Parathyroid adenoma (tissue), 2 donors: ENCODE measurements at regions not wholly inside any gene's neighbourhood (a gene's known extent, or its start where the extent isn't known, plus 50 kb on each side); places are given as distances from the start of the nearest gene placed in this dataset.

Experiments used
- H2AFZ ChIP-seq: fragments of 300-600 bp; sonication (generic); one replicate; pipeline ENCODE4 v1.7.0; 2017; ENCODE audit warnings: antibody characterized with exemption, mild to moderate bottlenecking
- H3K27ac ChIP-seq: fragments of 300-600 bp; sonication (generic); one replicate; pipeline ENCODE4 v1.7.0; 2017
- H3K27me3 ChIP-seq: fragments of 300-600 bp; sonication (generic); one replicate; pipeline ENCODE4 v1.7.0; 2017; ENCODE audit warnings: low read length; ENCODE audit not compliant: control insufficient read depth, insufficient read depth
- H3K36me3 ChIP-seq: fragments of 300-600 bp; sonication (generic); one replicate; pipeline ENCODE4 v1.7.0; 2017; ENCODE audit warnings: low read length; ENCODE audit not compliant: control insufficient read depth, insufficient read depth
- H3K4me1 ChIP-seq: fragments of 300-600 bp; sonication (generic); one replicate; pipeline ENCODE4 v1.7.0; 2017; ENCODE audit warnings: control low read depth
- H3K4me2 ChIP-seq: fragments of 300-600 bp; sonication (generic); one replicate; pipeline ENCODE4 v1.7.0; 2017; ENCODE audit warnings: low read length
- H3K4me3 ChIP-seq: fragments of 300-600 bp; sonication (generic); one replicate; pipeline ENCODE4 v1.7.0; 2017; ENCODE audit warnings: low read depth, low read length
- H3K79me2 ChIP-seq: fragments of 300-600 bp; sonication (generic); one replicate; pipeline ENCODE4 v1.7.0; 2017; ENCODE audit warnings: control low read depth
- H3K9ac ChIP-seq: fragments of 300-600 bp; sonication (generic); one replicate; pipeline ENCODE4 v1.7.0; 2017; ENCODE audit warnings: mild to moderate bottlenecking
- H3K9me3 ChIP-seq: fragments of 300-600 bp; sonication (generic); one replicate; pipeline ENCODE4 v1.7.0; 2017; ENCODE audit warnings: low read length; ENCODE audit not compliant: control insufficient read depth
- TF ChIP-seq, protein P1 (sequence below): fragments of 300-600 bp; sonication (generic); IDR thresholded peaks from one replicate; pipeline ENCODE4 v1.7.0; 2017; ENCODE audit warnings: antibody characterized with exemption, mild to moderate bottlenecking
- donor health status: primary hyperparathyroidism.

DNA sequence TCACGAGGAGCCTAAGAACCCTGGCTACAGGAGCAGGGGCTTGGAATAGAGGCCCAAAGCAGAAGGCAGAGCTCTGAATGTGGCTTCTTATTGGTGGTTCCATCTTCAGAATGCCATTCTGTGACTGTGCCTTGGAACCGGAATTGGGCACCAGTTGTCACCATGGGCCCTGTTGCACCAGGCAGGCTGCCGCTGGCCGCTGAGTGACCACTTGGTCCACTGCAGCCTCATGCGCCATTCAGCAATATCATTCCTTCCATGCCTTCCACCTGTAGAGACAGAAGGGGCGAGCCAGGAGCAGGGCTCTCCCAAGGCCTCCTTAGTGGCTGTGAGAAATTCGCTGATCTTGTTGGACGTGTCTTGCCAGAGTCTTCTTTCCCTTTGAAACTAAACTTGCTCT, 270.3 kb upstream of the CHD6 start:
- Histone ChIP-seq H3K9ac (no peak overlapping the region), H3K9me3 (no peaks in the 10 kb centered on the region), H3K4me2 (no peak overlapping the region), H3K4me3 (no peak overlapping the region), H3K27ac (no peak overlapping the region), H3K79me2 (no peaks in the 10 kb centered on the region), H3K27me3 (no peaks in the 10 kb centered on the region), H3K4me1 (peaks cover 18% of the 10 kb centered on the region), H2AFZ (no peak overlapping the region), H3K36me3 (no peaks in the 10 kb centered on the region)
- TF ChIP-seq, protein P1, sequence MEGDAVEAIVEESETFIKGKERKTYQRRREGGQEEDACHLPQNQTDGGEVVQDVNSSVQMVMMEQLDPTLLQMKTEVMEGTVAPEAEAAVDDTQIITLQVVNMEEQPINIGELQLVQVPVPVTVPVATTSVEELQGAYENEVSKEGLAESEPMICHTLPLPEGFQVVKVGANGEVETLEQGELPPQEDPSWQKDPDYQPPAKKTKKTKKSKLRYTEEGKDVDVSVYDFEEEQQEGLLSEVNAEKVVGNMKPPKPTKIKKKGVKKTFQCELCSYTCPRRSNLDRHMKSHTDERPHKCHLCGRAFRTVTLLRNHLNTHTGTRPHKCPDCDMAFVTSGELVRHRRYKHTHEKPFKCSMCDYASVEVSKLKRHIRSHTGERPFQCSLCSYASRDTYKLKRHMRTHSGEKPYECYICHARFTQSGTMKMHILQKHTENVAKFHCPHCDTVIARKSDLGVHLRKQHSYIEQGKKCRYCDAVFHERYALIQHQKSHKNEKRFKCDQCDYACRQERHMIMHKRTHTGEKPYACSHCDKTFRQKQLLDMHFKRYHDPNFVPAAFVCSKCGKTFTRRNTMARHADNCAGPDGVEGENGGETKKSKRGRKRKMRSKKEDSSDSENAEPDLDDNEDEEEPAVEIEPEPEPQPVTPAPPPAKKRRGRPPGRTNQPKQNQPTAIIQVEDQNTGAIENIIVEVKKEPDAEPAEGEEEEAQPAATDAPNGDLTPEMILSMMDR, result no peak

DNA sequence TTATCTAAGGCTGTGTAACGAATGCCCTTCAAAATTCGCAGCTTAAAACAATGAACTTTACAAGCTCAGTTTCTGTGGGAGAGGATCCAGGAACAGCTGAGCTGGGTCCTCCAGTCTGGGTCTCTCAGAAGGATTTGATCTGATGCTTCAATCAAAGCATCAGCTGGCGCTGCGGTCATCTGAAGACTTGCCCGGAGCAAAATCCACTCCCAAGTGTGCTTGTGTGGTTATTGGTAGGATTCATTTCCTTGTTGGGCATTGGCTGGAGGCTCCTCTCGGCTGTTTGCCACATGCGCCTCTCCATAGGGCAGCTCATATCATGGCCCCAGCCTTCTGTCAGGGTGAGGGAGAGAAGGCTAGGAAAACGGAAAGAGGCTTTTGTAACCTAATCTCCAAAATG, 269.3 kb upstream of the CHD6 start:
- H3K9me3 ChIP-seq, result no peaks in the 10 kb centered on the region
- TF ChIP-seq, protein P1, result no peak
- no peak overlapping the region for H3K4me2 ChIP-seq
- no peak overlapping the region for H2AFZ ChIP-seq
- no peak overlapping the region for H3K27ac ChIP-seq
- H3K27me3 ChIP-seq, result no peaks in the 10 kb centered on the region
- no peaks in the 10 kb centered on the region for H3K36me3 ChIP-seq
- peaks cover 18% of the 10 kb centered on the region for H3K4me1 ChIP-seq
- H3K9ac ChIP-seq, result no peak overlapping the region
- H3K4me3 ChIP-seq, result no peak overlapping the region
- H3K79me2 ChIP-seq, result no peaks in the 10 kb centered on the region

DNA sequence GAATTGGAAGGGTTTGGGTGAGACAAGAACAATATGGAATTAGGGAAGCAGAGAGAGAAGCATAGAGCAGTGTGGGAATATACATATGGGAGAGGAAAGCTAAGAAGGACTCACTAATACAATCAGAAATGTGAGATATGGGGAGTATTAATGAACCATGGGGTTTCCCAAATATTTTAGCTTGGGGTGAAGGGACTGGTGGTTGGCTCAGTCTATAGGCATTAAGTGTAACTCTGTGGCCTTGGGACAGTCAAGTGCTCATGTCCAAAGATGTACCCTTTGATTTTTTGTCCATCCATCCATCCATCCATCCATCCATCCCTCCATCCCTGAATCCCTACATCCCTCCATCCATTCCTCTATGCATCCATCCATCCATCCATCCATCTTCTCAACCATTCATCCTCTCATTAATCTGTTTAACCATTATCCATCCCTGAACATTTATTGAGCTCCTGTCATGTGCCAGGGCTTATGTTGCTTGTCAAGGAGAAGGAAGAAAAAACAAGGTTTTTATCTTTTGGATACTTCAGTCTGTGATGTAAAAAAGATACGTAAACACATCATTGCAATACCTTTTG, 263.4 kb upstream of the CHD6 start:
- Histone ChIP-seq H3K9ac (no peak overlapping the region), H3K27ac (no peak overlapping the region), H3K36me3 (no peaks in the 10 kb centered on the region), H3K4me2 (no peak overlapping the region), H2AFZ (no peak overlapping the region), H3K4me1 (no peaks in the 10 kb centered on the region), H3K4me3 (no peak overlapping the region), H3K9me3 (no peaks in the 10 kb centered on the region), H3K27me3 (no peaks in the 10 kb centered on the region), H3K79me2 (no peaks in the 10 kb centered on the region)
- TF ChIP-seq, protein P1, result no peak

DNA sequence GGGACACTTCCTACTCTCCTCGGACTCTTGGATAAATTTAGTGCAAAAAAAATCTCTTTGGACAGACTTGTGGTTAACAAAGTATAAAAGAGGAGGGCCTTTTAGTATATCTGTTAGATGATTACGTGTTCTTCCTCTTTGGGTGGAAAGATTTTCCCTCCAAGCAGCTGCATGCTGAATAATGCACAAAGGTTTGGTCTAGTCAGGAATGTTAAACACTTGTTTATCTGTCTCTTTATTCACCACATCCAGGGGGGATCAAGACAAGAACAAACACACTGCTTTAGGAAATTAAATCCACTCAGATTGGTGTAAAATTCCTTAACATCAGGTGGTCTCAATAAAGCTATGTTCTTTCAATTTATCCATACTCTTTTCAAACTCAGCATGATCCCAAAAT, 260.9 kb upstream of the CHD6 start:
- no peaks in the 10 kb centered on the region for H3K27me3 ChIP-seq
- H3K36me3 ChIP-seq, result no peaks in the 10 kb centered on the region
- no peaks in the 10 kb centered on the region for H3K4me1 ChIP-seq
- H3K9me3 ChIP-seq, result no peaks in the 10 kb centered on the region
- no peak overlapping the region for H2AFZ ChIP-seq
- TF ChIP-seq, protein P1, result no peak
- H3K79me2 ChIP-seq, result no peaks in the 10 kb centered on the region
- H3K9ac ChIP-seq, result no peak overlapping the region
- no peak overlapping the region for H3K4me2 ChIP-seq
- no peak overlapping the region for H3K4me3 ChIP-seq
- no peak overlapping the region for H3K27ac ChIP-seq

DNA sequence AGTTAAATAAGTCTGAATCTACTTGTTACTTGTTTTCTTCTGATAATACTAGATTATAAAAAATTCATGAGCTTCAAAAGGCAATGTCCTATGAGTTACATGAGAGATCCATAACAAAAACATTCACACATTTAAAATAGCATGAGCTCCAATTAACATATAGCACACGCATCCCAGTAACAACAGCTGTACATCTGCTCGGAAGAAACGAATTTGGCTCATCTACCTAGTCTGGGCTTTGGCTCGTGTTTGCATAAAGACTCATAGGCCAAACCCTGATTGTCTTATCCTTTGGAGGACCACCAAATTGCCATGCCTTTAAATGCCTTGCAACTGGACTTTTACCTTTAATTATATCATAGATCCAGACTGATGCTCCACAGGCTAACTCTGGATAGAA, 259.7 kb upstream of the CHD6 start:
- Histone ChIP-seq H3K36me3 (no peaks in the 10 kb centered on the region), H3K4me1 (no peaks in the 10 kb centered on the region), H3K9me3 (no peaks in the 10 kb centered on the region), H3K4me3 (no peak overlapping the region), H3K9ac (no peak overlapping the region), H3K27ac (no peak overlapping the region), H3K4me2 (no peak overlapping the region), H2AFZ (no peak overlapping the region), H3K79me2 (no peaks in the 10 kb centered on the region), H3K27me3 (no peaks in the 10 kb centered on the region)
- TF ChIP-seq, protein P1, result no peak
